KMS-11 (cell line): ENCODE measurements at regions not wholly inside any gene's neighbourhood (a gene's known extent, or its start where the extent isn't known, plus 50 kb on each side); places are given as distances from the start of the nearest gene placed in this dataset.

Experiments
- H2AFZ ChIP-seq: fragments of 200-600 bp; sonication (generic); 2 replicates; pipeline ENCODE4 v1.6.1; 2016; ENCODE audit warnings: antibody characterized with exemption, mixed run types, low read depth
- H3K27ac ChIP-seq: fragments of 200-600 bp; sonication (generic); 2 replicates; pipeline ENCODE4 v1.6.1; 2016; ENCODE audit warnings: mild to moderate bottlenecking, mixed run types
- H3K27me3 ChIP-seq: fragments of 200-600 bp; sonication (generic); 2 replicates; pipeline ENCODE4 v1.6.1; 2017; ENCODE audit warnings: mild to moderate bottlenecking, low read depth, mixed run types, moderate library complexity; ENCODE audit not compliant: insufficient read depth
- H3K36me3 ChIP-seq: fragments of 200-600 bp; sonication (generic); 2 replicates; pipeline ENCODE4 v1.6.1; 2017; ENCODE audit warnings: mild to moderate bottlenecking, mixed run types; ENCODE audit not compliant: insufficient read depth
- H3K4me1 ChIP-seq: fragments of 200-600 bp; sonication (generic); 2 replicates; pipeline ENCODE4 v1.6.1; 2016; ENCODE audit warnings: mild to moderate bottlenecking, low read depth, mixed run types; ENCODE audit not compliant: poor library complexity, severe bottlenecking
- H3K4me2 ChIP-seq: fragments of 200-600 bp; sonication (generic); 2 replicates; pipeline ENCODE4 v1.7.0; 2016; ENCODE audit warnings: mild to moderate bottlenecking, mixed run types
- H3K4me3 ChIP-seq: fragments of 200-600 bp; sonication (generic); IDR thresholded peaks from 2 replicates; pipeline ENCODE4 v1.6.1; 2017; ENCODE audit warnings: low read depth, low read length, mixed read lengths; ENCODE audit not compliant: insufficient read depth
- H3K79me2 ChIP-seq: fragments of 200-600 bp; sonication (generic); 2 replicates; pipeline ENCODE4 v1.6.1; 2016; ENCODE audit warnings: low read depth, mixed run types; ENCODE audit not compliant: insufficient read depth
- H3K9ac ChIP-seq: fragments of 200-600 bp; sonication (generic); 2 replicates; pipeline ENCODE4 v1.6.1; 2016; ENCODE audit warnings: mild to moderate bottlenecking, mixed run types
- H4K20me1 ChIP-seq: fragments of 200-600 bp; sonication (generic); 2 replicates; pipeline ENCODE4 v1.6.1; 2016; ENCODE audit warnings: mild to moderate bottlenecking, mixed run types; ENCODE audit not compliant: insufficient read depth
- CTCF ChIP-seq: fragments of 200-600 bp; sonication (generic); conservative IDR thresholded peaks from 2 replicates; pipeline ENCODE4 v1.6.1; 2017; ENCODE audit warnings: low read depth, mild to moderate bottlenecking, antibody characterized with exemption, low read length, moderate library complexity, mixed read lengths

DNA sequence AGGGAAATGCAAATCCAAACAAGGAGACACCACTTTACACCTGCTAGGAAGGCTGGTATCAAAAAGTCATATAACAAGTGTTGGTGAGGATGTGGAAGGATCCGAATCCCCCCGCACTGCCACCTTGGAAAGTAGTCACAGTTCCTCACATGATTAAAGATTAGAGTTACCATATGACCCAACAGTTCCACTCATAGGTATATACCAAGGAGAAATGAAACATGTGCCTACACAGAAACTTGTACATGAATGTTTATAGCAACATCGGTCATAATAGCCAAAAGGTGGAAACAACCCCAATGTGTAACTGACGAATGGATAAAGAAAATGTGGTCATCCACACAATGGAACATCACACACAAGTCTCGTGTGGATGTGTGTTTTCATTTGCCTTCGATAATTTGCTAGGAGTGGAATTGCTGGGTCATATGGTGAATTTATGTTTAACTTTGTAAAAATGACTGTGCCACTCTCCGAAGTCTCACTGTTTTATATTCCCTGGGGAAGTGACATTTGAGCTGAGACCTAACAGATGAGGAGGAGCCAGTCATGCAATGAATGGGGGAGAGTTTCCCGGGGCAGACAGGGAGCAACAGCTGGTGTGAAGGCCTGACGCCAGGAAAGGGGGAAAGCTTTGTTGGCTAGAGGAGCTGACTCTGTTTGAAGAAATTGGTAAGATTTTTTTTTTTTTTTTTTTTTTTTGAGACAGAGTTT lies 125.9 kb upstream of the MLN start:
- Histone ChIP-seq H3K4me2 (no peak overlapping the region), H2AFZ (no peak overlapping the region), H3K4me3 (no peak overlapping the region), H3K4me1 (no peaks in the 10 kb centered on the region), H3K9ac (no peak overlapping the region), H3K36me3 (no peaks in the 10 kb centered on the region), H3K27ac (no peak overlapping the region), H4K20me1 (no peaks in the 10 kb centered on the region), H3K27me3 (peaks cover 70% of the 10 kb centered on the region), H3K79me2 (no peaks in the 10 kb centered on the region)
- no peak for TF ChIP-seq CTCF

DNA sequence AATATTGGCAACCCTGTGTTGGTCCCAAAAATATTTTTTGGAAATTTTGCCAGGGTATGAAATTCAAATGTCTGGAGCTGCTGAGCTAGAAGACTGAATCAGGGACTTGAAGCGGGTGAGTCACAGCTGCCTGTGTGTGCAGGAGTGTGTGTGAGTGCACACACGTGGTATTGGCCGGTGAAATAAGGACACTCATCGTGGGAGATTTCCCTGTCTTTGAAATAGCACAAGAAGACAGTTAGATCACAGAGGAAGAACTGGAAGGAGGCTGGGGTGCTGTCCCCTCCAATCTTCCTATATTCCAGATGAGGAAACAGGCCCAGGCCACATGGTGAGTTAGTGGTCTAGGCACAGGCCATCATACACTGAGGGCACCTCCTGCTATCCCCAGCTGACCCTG lies 123.8 kb upstream of the MLN start:
- no peak overlapping the region for H3K4me3 ChIP-seq
- no peaks in the 10 kb centered on the region for H4K20me1 ChIP-seq
- H2AFZ ChIP-seq, result no peak overlapping the region
- H3K4me2 ChIP-seq, result no peak overlapping the region
- TF ChIP-seq CTCF, result no peak
- no peaks in the 10 kb centered on the region for H3K79me2 ChIP-seq
- H3K4me1 ChIP-seq, result no peaks in the 10 kb centered on the region
- H3K9ac ChIP-seq, result no peak overlapping the region
- H3K27ac ChIP-seq, result no peak overlapping the region
- H3K36me3 ChIP-seq, result no peaks in the 10 kb centered on the region
- peaks cover 62% of the 10 kb centered on the region for H3K27me3 ChIP-seq

DNA sequence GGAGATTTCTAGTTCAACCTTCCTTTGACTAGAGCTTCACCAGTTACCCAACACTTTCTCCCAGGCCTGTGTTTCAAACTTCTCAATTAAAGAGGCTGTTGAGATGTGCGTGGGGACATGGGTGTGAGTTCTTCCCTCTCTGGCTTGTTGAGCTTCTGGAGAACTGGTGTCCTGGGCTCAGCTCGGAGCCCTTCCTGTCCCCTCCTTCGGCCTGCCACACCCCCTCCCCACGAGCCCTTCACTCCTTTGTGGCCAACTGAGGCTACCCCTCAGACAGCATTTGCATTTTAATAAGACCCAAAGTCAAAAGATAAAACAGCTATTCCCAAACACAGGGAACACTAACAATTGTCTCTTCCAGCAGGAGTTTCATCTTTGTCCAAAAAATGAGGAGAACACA lies 123.3 kb upstream of the MLN start:
- Histone ChIP-seq H3K4me2 (no peak overlapping the region), H3K27me3 (peaks cover 61% of the 10 kb centered on the region), H3K4me1 (no peaks in the 10 kb centered on the region), H2AFZ (no peak overlapping the region), H4K20me1 (no peaks in the 10 kb centered on the region), H3K79me2 (no peaks in the 10 kb centered on the region), H3K9ac (no peak overlapping the region), H3K36me3 (no peaks in the 10 kb centered on the region), H3K4me3 (no peak overlapping the region), H3K27ac (no peak overlapping the region)
- TF ChIP-seq CTCF, result no peak

GRCh38 chr6:33926451-33926850 lies 122.6 kb upstream of the MLN start:
- H3K36me3 ChIP-seq, result no peaks in the 10 kb centered on the region
- no peak overlapping the region for H3K4me3 ChIP-seq
- H3K4me2 ChIP-seq, result no peak overlapping the region
- no peak for TF ChIP-seq CTCF
- H2AFZ ChIP-seq, result no peak overlapping the region
- no peaks in the 10 kb centered on the region for H3K79me2 ChIP-seq
- H3K9ac ChIP-seq, result no peak overlapping the region
- H4K20me1 ChIP-seq, result no peaks in the 10 kb centered on the region
- H3K4me1 ChIP-seq, result no peaks in the 10 kb centered on the region
- peaks cover 65% of the 10 kb centered on the region for H3K27me3 ChIP-seq
- H3K27ac ChIP-seq, result no peak overlapping the region
